Hematopoietic multipotent progenitor cell treated with erythropoietin and hydrocortisone succinate and interleukin-3 and kit ligand, for 15 days (in vitro differentiated cells): ENCODE measurements at regions not wholly inside any gene's neighbourhood (a gene's known extent, or its start where the extent isn't known, plus 50 kb on each side); places are given as distances from the start of the nearest gene placed in this dataset.

Experiments used
- DNase-seq: peaks from one replicate; pipeline ENCODE4 v3.0.0-alpha.2; 2015; ENCODE audit warnings: low spot score

DNA sequence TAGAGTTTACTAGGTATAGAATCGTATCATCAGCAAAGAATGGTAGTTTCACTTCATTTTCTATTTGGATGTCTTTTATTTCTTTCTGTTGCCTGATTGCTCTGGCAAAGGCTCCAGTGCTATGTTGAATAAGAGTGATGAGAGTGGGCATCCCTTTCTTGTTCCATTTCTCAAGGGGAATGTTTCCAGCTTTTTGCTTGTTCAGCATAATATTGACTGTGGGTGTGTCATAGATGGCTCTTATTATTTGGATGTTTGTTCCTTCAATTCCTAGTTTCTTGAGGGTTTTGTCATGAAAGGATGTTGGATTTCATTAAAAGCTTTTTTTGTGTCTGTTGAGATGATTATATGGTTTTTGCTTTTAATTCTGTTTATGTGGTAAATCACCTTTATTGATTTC is 1114.5 kb downstream of the RAPGEF2 start:
- DNase-seq: no peak

DNA sequence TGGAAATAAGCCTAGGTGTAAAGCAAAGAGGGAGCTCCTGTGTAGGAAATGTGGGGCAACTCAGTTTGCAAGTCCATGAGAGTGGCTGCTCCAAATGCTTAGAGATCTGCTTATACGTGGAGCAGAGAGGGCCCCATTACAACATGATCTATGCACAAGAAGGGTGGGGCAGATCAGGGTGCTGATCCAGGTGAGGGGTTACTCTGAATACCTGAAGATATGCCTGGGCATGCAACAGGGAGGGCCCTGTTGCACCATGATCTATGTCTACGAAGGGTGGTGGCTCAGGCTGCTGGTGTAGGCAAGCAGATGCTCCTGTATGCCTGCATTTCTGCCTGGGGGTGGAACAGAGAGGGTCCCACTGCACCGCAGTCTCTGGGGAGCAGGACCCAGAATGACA is 1121.2 kb downstream of the RAPGEF2 start:
- no peak for DNase-seq

DNA sequence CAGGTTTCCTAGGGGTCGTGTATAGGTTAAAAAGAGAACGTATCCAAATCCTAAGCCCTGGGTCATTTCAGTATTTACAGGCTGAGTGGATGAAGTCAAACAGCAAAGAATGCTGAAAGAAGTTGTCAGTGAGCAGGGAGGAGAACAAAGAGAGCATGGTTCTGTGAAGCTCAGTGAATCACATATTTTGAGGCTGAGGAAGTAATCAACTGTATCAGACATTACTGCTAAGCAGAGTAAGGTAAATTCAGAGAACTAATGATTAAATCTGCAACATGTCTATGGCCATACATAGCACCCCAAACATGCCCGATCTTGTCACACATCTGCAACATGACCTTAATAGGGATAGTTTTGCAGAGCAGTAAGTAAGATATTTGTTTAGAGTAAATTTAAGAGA is 1130.3 kb downstream of the RAPGEF2 start:
- DNase-seq: no peak

- DNase-seq: no peak
These were observed 1132.4 kb downstream of the RAPGEF2 start for GRCh38 chr4:160235285-160235684.

GRCh38 chr4:160235771-160236170 is 1132.9 kb downstream of the RAPGEF2 start:
- no peak for DNase-seq

GRCh38 chr4:160238790-160239189 is 1135.9 kb downstream of the RAPGEF2 start:
- no peak for DNase-seq

DNA sequence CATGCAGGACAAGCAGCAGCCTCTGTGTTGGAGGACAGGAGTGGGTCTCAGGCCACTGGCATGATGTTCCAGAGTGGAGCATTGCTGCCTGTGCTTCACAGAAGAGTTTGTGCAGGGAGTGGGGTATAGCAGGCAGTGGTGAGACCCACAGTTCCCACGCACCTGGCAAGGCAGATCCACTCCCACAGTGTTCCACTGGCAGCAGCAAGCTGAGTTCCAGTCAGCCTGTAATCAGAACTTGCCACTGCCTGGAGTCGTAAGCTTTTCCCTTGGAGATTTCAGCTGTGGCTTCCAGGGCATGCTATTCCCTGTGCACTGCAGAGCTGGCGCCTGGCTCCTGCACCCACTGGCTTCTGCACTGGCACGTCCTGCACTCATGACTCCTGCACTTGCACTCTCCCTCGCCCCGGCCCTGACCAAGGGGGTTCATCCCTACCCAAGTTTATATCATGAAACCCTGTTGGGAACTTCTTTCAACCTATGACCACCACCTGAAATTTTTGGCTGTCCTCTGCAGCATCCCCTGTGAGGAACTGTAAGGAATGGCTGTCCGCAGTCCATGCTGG is 1144.3 kb downstream of the RAPGEF2 start:
- DNase-seq: no peak

DNA sequence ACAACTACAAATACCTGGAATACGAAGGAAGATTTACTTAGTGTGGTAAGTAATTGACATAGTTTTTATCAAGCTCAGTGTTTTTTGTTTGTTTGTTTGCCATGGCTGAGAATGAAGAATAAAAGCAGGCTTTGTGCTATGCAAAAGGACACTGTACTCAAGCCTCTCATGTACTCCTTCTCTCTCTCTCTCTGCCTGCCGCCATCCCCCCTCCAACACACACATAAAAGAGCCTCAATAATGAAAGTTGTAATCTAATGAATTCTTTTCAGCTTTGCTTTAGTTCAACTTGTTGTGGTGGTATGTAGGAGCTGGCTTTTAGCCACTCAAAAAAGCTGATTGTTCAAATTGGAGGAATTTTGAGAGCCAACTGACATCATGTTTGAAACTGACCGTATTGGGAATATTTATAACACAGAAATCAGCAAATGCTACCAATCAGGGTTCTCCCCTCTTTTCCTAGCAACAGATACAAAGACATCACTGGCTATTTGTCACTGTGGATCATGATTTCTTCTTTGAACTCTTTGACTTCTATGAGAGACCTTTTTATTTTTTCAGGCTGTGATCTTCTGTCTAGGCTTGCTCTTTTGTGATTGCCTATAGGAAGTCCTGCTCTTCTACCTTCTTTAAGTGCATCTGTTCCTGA is 1148.8 kb downstream of the RAPGEF2 start:
- DNase-seq: no peak

DNA sequence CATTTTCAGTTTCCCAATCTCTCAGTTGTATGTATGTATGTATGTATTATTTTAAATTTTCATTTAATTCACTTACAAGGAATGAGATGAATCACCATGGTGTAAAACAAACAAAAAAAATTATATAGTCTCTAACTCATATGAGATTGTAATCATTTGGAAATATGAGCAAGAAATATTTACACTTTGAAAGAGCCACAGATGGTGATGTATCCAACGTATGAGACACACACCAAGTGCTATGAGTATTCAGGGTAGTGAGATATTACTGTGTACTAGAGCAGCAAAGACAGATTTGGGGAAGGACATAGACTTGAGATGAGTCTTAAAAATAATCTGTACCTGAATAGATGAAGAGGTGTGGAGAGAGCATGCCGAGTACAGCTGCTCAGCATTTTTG is 1154.4 kb downstream of the RAPGEF2 start:
- DNase-seq: no peak

DNA sequence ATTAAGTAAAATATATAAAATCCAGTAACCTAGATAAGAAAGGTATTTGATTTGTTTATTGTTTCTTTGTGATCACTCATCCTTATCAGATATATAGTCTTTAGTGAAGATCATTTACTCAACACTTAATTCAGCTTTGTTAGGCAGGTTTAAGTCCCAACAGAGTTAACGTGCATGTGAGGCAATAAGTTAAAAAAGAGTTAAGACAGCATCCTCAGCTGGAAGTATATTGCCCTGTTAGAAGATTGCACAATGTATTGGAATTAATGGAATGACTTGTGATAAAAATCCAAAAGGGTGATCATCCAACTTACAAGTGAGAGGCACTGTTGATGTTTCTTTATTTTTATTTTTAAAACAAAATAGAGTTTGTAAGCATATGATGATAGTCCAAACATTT is 1162.1 kb downstream of the RAPGEF2 start:
- no peak for DNase-seq

GRCh38 chr4:160265836-160266235 is 1163.0 kb downstream of the RAPGEF2 start:
- DNase-seq: no peak

DNA sequence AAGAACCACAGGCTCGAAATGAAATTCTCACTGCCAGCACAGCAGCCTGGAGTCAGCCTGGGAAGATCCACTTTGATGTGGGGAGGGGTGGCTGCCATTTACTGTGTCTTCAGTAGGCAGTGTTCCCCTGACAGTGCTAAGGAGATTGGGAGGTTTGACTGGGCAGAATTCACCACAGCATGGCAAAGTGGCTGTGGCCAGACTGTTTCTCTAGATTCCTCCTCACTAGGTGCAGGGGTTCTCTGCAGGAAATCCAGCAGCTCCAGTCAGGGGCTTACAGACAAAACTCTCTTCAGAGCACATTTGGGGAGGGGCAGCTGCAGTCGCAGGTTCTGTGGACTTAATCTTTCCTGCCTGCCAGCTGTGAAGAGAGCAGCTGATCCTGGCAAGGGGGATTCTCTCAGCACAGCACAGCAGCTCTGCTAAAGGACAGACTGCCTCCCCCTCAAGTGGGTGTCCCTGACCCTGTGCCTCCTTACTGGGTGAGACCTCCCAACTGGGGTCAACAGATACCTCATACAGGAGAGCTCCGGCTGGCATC is 1174.0 kb downstream of the RAPGEF2 start:
- no peak for DNase-seq

DNA sequence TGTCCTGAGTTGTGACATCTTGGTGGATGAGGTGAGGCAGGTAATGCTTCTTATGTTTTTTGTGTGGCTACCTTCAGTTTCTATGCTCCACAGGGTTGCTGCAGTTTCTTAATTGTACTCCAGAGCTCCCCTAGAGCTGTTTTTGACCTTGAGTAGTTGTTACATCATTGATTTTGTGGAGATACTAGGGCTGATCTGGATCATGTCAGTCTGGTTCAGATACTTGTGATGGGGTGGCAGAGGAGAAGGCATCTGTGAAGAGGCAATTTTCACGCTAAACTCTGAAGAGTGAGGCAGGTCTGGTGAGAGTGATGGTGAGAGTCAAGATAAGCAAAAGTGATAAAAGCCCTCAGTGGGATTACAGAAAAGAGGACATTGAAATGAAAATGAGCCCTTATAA is 1180.2 kb downstream of the RAPGEF2 start:
- DNase-seq: no peak

GRCh38 chr4:160284516-160284915 is 1181.6 kb downstream of the RAPGEF2 start:
- DNase-seq: no peak

DNA sequence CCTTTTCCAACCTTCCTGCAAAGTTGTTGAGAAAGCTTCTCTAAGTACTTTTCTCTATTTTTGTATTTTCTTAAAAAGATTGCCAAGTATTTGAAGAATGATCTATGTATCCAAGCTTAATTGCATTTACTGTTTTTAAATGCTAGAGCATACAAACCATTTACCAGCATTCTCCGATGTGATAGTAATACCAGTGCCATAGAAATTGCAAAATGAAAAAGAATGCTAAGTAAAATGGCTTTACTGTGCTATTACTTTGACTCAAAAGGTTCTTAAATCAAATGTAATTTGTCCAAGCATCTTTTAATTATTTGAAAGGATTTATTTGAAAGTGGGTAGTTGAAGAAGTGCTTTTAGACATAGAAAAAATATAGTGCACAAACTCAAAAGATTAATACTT is 1183.2 kb downstream of the RAPGEF2 start:
- DNase-seq: no peak

DNA sequence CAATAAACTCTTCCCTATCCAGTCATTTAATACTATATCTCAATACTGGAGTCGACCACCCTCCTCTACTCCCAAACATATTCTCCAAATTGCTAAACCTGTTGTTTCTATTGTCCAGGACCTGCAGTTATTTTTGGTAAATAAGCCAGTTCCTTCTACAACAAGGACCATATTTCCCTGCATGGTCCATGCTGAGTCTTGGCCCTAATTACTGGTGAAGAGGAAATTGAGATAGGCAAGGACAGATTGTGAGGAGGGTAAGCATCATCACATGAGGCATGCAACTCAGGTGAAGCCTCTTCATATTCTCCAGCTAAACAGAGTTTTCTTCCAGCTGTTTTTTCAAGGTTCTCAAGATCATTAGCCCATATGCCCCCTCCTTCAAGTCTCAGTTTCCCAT is 1193.6 kb downstream of the RAPGEF2 start:
- DNase-seq: no peak

- DNase-seq: no peak
These were observed 1196.3 kb downstream of the RAPGEF2 start for GRCh38 chr4:160299177-160299576.

DNA sequence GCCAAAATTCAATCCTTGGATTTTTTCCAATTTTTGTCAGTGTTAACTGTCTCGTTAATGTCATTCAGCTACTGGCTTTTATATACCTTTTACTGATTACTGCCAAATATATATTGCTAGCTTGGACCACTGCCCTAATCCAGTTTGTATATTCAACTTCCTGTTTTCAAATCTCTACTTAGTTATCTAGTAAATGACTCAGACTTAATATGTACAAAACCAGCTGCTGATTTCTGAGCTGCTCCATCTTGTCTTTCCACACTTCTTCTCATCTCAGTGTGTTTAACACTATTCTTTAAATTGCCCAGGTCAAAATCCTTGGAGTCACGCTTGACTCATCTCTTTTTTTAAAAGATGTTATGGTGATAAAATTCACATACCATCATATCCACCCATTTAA is 1196.7 kb downstream of the RAPGEF2 start:
- no peak for DNase-seq

DNA sequence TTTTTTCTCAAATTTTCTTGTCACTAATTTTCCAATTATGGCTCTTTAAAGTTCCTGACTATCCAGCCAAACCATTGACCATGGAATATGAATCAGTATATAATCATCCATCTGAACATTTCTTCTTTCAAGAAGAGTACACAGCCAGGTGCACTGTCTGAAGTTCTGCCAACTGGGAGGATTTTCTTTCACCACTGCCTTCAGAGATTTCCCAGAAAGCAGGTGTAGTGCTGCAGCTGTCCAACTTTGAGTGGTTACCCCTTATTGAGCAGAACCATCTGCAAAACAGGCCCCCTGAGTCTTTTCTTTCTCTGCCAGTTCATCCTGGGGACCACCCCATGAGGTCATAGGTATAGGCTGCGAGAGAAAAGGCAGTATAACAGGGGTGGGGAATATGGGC is 1213.2 kb downstream of the RAPGEF2 start:
- no peak for DNase-seq

DNA sequence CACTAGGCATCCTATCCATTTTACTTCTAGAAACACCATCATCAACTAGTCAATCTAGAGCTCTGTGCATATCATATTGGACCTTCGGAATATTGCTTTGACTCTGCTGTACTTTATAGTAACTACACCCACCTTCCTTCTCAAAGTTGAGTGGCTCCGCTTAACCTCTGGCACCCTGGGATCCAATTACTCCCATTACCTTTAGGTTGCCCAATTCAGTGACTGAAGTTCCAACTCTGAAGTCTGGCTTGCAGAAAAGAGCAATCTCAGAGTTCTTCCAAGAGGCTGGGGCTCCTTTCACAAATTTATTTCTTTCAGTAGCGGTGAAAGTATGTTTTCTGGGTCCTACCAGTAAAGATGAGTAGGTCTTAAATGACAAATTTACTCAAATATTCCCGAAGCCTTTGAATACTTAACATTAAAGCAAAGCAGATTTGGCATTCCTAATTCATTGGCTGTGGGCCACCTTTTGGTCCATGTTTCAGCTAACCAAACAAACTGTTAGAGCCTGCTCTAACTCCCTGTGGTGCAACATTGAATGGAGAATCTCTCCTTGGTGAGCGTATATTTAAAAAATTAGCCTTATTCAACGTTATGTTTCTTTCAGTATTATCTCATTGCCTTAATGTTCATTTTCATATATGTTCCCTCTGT is 1215.8 kb downstream of the RAPGEF2 start:
- no peak for DNase-seq

DNA sequence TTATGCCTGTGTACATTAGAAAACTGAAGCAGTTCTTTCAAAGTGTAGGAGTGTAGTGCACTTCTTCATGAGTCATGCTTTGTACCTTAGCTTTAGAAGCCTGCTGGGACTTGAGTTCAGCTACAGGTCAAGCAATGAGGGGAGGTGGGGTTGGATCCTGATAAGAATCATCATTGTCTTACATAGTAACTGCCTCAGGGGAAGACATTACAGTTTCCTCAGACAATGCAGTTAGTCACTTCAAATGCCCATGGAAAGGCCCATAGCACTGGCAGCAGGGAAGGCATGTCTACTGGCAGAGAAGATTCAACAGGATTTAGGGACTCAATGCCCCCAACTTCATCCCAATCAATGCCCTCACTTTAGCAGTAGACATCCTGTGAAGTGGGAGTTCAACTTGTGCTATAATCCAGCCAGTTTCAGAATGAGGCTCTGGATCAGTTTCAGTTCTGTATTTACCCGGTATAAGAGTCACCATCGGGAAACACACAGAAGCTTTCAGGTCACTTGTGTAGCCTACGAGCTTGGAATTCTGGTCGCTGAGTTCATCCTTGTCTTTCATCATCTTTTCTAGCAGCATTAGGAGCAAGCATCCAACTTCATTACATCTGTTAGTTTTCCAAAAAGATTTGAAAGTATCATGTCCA is 1216.5 kb downstream of the RAPGEF2 start:
- no peak for DNase-seq

- no peak for DNase-seq
These were observed 1217.0 kb downstream of the RAPGEF2 start for GRCh38 chr4:160319868-160320260.

GRCh38 chr4:160326110-160326509 is 1223.2 kb downstream of the RAPGEF2 start:
- no peak for DNase-seq
